Skeletal muscle cell (primary cell): ENCODE measurements at regions not wholly inside any gene's neighbourhood (a gene's known extent, or its start where the extent isn't known, plus 50 kb on each side); places are given as distances from the start of the nearest gene placed in this dataset.

Source experiments
- DNase-seq: peaks from one replicate; pipeline ENCODE4 v3.0.0-alpha.2; 2010; ENCODE audit warnings: low read depth
- H3K4me3 ChIP-seq: 2 replicates; pipeline ENCODE4 v1.5.1; 2011; ENCODE audit warnings: low read depth, mild to moderate bottlenecking, control low read depth, low read length, moderate library complexity

GRCh38 chr5:148912146-148912545 is 85.7 kb downstream of the ADRB2 start:
- no peak overlapping the region for H3K4me3 ChIP-seq

GRCh38 chr5:148912714-148913398 is 86.4 kb downstream of the ADRB2 start:
- H3K4me3 ChIP-seq, result no peak overlapping the region
- DNase-seq, result peak; percentile 89

More at GRCh38 chr5:148912146-148912545, 85.7 kb downstream of the ADRB2 start:
- DNase-seq, result no peak

GRCh38 chr5:148913493-148913892 is 87.1 kb downstream of the ADRB2 start:
- DNase-seq, result no peak

GRCh38 chr5:148913985-148914431 is 87.6 kb downstream of the ADRB2 start:
- H3K4me3 ChIP-seq, result no peak overlapping the region
- DNase-seq, result peak; percentile 43

More at GRCh38 chr5:148913493-148913892, 87.1 kb downstream of the ADRB2 start:
- no peak overlapping the region for H3K4me3 ChIP-seq

- DNase-seq, result no peak
- H3K4me3 ChIP-seq, result no peak overlapping the region
These were observed 88.9 kb downstream of the ADRB2 start for GRCh38 chr5:148915224-148915817.

GRCh38 chr5:148920646-148921288 is 94.4 kb downstream of the ADRB2 start:
- no peak for DNase-seq
- no peak overlapping the region for H3K4me3 ChIP-seq

- H3K4me3 ChIP-seq, result no peak overlapping the region
- DNase-seq, result no peak
These were observed 94.9 kb downstream of the ADRB2 start for GRCh38 chr5:148921350-148921749.

GRCh38 chr5:148922606-148923005 is 96.2 kb downstream of the ADRB2 start:
- no peak for DNase-seq
- H3K4me3 ChIP-seq, result no peak overlapping the region

GRCh38 chr5:148923023-148923422 is 96.6 kb downstream of the ADRB2 start:
- no peak overlapping the region for H3K4me3 ChIP-seq
- DNase-seq, result no peak

GRCh38 chr5:148924817-148925216 is 98.4 kb downstream of the ADRB2 start:
- DNase-seq, result no peak

GRCh38 chr5:148926207-148926606 is 99.8 kb downstream of the ADRB2 start:
- no peak overlapping the region for H3K4me3 ChIP-seq
- DNase-seq, result no peak

More at GRCh38 chr5:148924817-148925216, 98.4 kb downstream of the ADRB2 start:
- H3K4me3 ChIP-seq, result no peak overlapping the region

- no peak for DNase-seq
These were observed 101.0 kb downstream of the ADRB2 start for GRCh38 chr5:148927307-148927946.

GRCh38 chr5:148928141-148928540 is 101.7 kb downstream of the ADRB2 start:
- no peak overlapping the region for H3K4me3 ChIP-seq
- DNase-seq, result no peak

More at GRCh38 chr5:148927307-148927946, 101.0 kb downstream of the ADRB2 start:
- H3K4me3 ChIP-seq, result no peak overlapping the region

- no peak for DNase-seq
- no peak overlapping the region for H3K4me3 ChIP-seq
These were observed 105.1 kb downstream of the ADRB2 start for GRCh38 chr5:148931453-148932057.

GRCh38 chr5:148932355-148932935 is 106.0 kb downstream of the ADRB2 start:
- no peak overlapping the region for H3K4me3 ChIP-seq
- DNase-seq, result no peak

- no peak for DNase-seq
- H3K4me3 ChIP-seq, result no peak overlapping the region
These were observed 107.6 kb downstream of the ADRB2 start for GRCh38 chr5:148933903-148934432.

GRCh38 chr5:148934895-148935400 is 108.5 kb downstream of the ADRB2 start:
- no peak for DNase-seq
- no peak overlapping the region for H3K4me3 ChIP-seq

- DNase-seq, result no peak
- H3K4me3 ChIP-seq, result no peak overlapping the region
These were observed 110.8 kb downstream of the ADRB2 start for GRCh38 chr5:148937239-148937638.
